Adrenal gland (tissue), 9 donors: ENCODE measurements at regions not wholly inside any gene's neighbourhood (a gene's known extent, or its start where the extent isn't known, plus 50 kb on each side); places are given as distances from the start of the nearest gene placed in this dataset.

ENCODE experiments used
- DNase-seq, 7 donors: peaks; one replicate each; pipeline ENCODE4 v3.0.0-alpha.2; 2019 to 2020
- H3K27ac ChIP-seq, 5 donors: fragments of 200-600 bp; sonication (generic) in 4 of 5; 1 replicate in 3 of 5; 2 replicates in 2 of 5; pipeline versions ENCODE4 v1.5.1 to v1.8.0; 2016 to 2020; ENCODE audit warnings: mild to moderate bottlenecking in 1 of 5
- H3K27me3 ChIP-seq: fragments of 200-600 bp; 2 replicates; pipeline ENCODE4 v1.8.0; 2021
- H3K36me3 ChIP-seq, 2 donors: fragments of 200-600 bp; replicated peaks in 1 of 2; 1 replicate in 1 of 2; 2 replicates in 1 of 2; pipeline versions ENCODE4 v1.5.1 to v1.8.0; 2018 to 2022
- H3K4me1 ChIP-seq, 2 donors: fragments of 200-600 bp; replicated peaks in 1 of 2; 1 replicate in 1 of 2; 2 replicates in 1 of 2; pipeline versions ENCODE4 v1.5.1 to v1.8.0; 2018 to 2021
- H3K4me3 ChIP-seq, 4 donors: fragments of 200-600 bp; sonication (generic) in 3 of 4; one replicate each; pipeline ENCODE4 v1.5.1; 2016 to 2018
- H3K9me3 ChIP-seq, 3 donors: fragments of 200-600 bp; sonication (generic) in 1 of 3; replicated peaks in 1 of 3; 1 replicate in 2 of 3; 2 replicates in 1 of 3; pipeline versions ENCODE4 v1.5.1 to v1.8.0; 2016 to 2021
- CTCF ChIP-seq, 6 experiments: fragments of 450-650 bp in 4 of 6; fragments of 200-600 bp in 2 of 6; sonication (generic) in 1 of 6; IDR thresholded peaks; 1 replicate in 5 of 6; 2 replicates in 1 of 6; pipeline versions ENCODE4 v1.5.1 to v1.8.0; 2016 to 2021; ENCODE audit warnings: antibody characterized with exemption in 6 of 6, mild to moderate bottlenecking in 2 of 6, moderate library complexity in 1 of 6
- POLR2A ChIP-seq, 2 donors: fragments of 450-650 bp; IDR thresholded peaks; one replicate each; pipeline ENCODE4 v1.6.1; 2017; ENCODE audit warnings: antibody characterized with exemption in 2 of 2, mild to moderate bottlenecking in 2 of 2, moderate library complexity in 1 of 2
- WGBS, 4 donors: extraction: QIAGEN DNeasy Blood & Tissue Kit in 2 of 4; methylation state at CpG; one replicate each; pipeline versions ENCODE4 v1.1.5 to v1.1.7; 2013 to 2017; 5-methylcytosine and 5-hydroxymethylcytosine counted together
- intact Hi-C, 2 donors: fragments of 100-400 bp; cut with DNase I; formaldehyde crosslinking; loops; one replicate each; pipeline versions ENCODE4 v1.14.1 to v1.15.0; 2022 to 2023
- donor health status: healthy with polysubstance abuse.
- donor health status: Bipolar disorder and iron deficiency.
- donor health status: DM: yes; HTN: yes; CAD: no.
- donor health status: DM: no; HTN: no; CAD: no.
- donor health status: DM: no; HTN: no; CAD: no.

DNA sequence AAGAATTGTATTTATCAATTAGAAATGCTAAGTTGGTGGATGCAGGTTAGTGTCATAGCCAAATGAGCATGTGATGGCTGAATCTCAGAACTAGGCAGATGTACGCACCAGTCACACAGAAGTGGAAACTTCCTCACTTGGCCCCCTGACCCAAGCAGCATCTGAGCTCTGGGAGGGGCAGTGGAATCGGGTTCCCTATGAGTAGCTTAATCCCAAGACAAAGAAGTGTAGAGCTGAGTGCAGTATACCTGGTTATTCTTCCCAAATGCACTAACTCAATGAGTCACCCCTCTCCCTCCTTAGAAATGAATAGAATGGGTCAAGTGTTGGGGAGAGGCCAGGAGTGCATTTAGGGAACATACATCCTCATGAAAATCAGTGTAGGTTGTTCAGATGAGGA is 224.6 kb downstream of the FAT3 start:
- H3K27me3 ChIP-seq = no peaks in the 10 kb centered on the region
- intact Hi-C loops = no loop called here
- H3K27ac ChIP-seq = no peak overlapping the region
- H3K4me3 ChIP-seq = no peak overlapping the region
- DNase-seq = no peak
- 70 to 90% (median 86%) methylated on average over 2 of the region's 2 CpGs for WGBS, 4 donors
- no peaks in the 10 kb centered on the region for H3K36me3 ChIP-seq
- no peaks in the 10 kb centered on the region for H3K9me3 ChIP-seq
- H3K4me1 ChIP-seq = no peaks in the 10 kb centered on the region
- no peak for TF ChIP-seq POLR2A (IDR thresholded peaks at IDR 0.05)

DNA sequence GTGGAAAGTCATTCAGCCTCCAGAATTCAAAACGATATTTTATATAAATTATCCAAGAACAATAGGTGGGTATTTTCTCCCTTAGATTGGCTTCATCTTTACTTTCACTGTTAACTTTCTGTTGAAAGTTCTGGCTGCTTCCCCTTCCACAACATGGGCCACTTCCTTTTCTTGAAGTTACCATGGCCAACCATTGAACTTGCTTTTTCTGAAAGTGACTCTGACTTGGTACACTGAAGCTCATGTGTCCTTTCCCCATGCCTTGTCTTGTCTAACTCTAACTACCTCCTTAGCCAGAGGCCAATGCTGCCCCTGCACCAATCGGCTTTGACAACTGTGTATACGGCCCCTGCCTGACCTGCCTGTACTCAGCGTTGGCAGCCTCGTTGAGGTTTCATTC is 225.2 kb downstream of the FAT3 start:
- Histone ChIP-seq H3K9me3 (no peaks in the 10 kb centered on the region), H3K27ac (no peak overlapping the region), H3K4me1 (no peaks in the 10 kb centered on the region), H3K4me3 (no peak overlapping the region), H3K36me3 (no peaks in the 10 kb centered on the region), H3K27me3 (no peaks in the 10 kb centered on the region)
- no peak for DNase-seq
- intact Hi-C loops = no loop called here
- no peak for TF ChIP-seq POLR2A (IDR thresholded peaks at IDR 0.05)
- WGBS, 4 donors = 74 to 83% (median 79%) methylated on average over 5 of the region's 5 CpGs

DNA sequence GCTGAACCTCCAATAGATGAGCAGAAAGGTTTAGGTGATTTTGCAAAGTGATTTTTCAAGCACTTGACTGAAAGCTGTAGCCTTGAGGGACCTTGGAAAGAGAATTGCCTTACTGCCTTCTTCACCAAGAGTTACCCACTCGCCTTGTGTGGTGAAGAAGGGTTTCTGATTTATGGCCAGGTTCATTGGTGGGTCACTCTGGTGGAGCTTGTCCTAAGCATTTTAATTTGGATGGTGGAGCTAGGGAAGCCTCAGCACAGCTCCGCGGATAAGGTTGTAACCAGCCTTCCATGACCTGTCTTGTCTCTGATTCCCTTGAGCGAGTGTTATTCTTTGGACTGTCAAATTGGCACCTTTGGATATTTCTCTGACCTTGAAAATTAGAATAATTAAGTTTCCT is 226.4 kb downstream of the FAT3 start:
- TF ChIP-seq POLR2A (IDR thresholded peaks at IDR 0.05) (no peak), CTCF (IDR thresholded peaks at IDR 0.05) (no peak)
- intact Hi-C loops = no loop called here
- 82 to 87% (median 84%) methylated on average over 4 of the region's 4 CpGs for WGBS, 4 donors

DNA sequence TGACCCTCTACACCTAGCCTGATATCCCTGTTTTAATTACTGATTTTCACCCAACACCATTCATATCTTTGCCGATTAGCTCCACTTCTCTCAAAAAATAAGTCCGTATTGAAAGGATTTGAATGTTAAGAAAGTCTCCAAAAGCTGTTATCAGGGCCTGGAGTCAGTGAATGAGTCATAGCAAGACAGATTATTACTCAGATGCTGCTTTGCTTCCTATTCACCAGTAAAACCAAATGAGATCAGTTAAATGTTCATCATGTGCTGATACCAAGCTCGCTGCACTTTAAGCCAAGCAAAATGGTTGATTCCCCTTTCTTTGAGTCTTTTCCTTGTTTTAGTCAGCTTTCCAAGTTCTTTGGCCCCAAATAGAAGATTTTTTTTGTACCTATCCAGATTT is 228.4 kb downstream of the FAT3 start:
- H3K27ac ChIP-seq = no peak overlapping the region
- no peaks in the 10 kb centered on the region for H3K36me3 ChIP-seq
- TF ChIP-seq CTCF (IDR thresholded peaks at IDR 0.05) (no peak), POLR2A (IDR thresholded peaks at IDR 0.05) (no peak)
- 42 to 69% (median 49%) methylated on average over 3 of the region's 3 CpGs for WGBS, 4 donors
- H3K9me3 ChIP-seq = no peaks in the 10 kb centered on the region
- H3K4me1 ChIP-seq = no peaks in the 10 kb centered on the region
- H3K27me3 ChIP-seq = no peaks in the 10 kb centered on the region
- no peak for DNase-seq
- intact Hi-C loops = no loop called here
- H3K4me3 ChIP-seq = no peak overlapping the region

More for the DNA sequence above, 226.4 kb downstream of the FAT3 start:
- DNase-seq = no peak
- Histone ChIP-seq H3K27me3 (no peaks in the 10 kb centered on the region), H3K9me3 (no peaks in the 10 kb centered on the region), H3K36me3 (no peaks in the 10 kb centered on the region), H3K4me1 (no peaks in the 10 kb centered on the region), H3K4me3 (no peak overlapping the region), H3K27ac (no peak overlapping the region)

DNA sequence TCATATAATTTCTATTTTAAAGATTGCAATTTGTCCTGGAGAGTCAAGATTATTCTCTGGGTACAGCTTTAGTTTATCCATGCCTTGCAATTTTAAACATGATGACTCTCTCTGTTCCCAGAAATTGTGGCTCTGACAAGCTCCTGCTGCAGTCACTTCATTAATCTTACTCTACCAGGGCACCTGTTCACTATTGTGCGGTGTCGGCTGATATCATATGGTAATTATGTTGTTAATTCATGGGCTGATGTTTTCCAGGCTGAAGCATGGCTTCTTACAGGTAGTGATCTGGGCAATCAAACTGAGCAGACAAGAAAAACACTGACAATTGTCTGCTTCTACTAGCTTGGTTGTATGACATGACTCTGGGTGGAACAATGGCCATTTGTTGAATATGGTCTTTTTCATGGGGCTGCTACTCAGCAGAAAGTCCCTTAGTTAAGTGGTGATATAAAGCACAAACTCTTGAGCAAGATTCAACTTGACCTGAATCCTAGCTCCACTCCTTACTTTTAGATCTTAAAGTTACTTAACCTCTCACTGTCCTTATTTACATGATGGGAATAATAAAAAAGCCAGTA is 230.7 kb downstream of the FAT3 start:
- 78 to 95% (median 90%) methylated on average over 2 of the region's 2 CpGs for WGBS, 4 donors
- intact Hi-C loops = no loop called here

More for the DNA sequence above, 230.7 kb downstream of the FAT3 start:
- H3K36me3 ChIP-seq = no peaks in the 10 kb centered on the region
- TF ChIP-seq CTCF (IDR thresholded peaks at IDR 0.05) (no peak), POLR2A (IDR thresholded peaks at IDR 0.05) (no peak)
- no peaks in the 10 kb centered on the region for H3K9me3 ChIP-seq
- DNase-seq = no peak
- H3K4me3 ChIP-seq = no peak overlapping the region
- no peaks in the 10 kb centered on the region for H3K4me1 ChIP-seq
- no peak overlapping the region for H3K27ac ChIP-seq
- no peaks in the 10 kb centered on the region for H3K27me3 ChIP-seq
